ENCODE measurements at regions not wholly inside any gene's neighbourhood (a gene's known extent, or its start where the extent isn't known, plus 50 kb on each side); places are given as distances from the start of the nearest gene placed in this dataset.

- no peak for TF ChIP-seq PRDM15 (CRISPR knock-in tag; IDR thresholded peaks at IDR 0.05)
These were observed 1140.2 kb downstream of the NCAM2 start (continued) for GRCh38 chr21:22138297-22139016.

DNA sequence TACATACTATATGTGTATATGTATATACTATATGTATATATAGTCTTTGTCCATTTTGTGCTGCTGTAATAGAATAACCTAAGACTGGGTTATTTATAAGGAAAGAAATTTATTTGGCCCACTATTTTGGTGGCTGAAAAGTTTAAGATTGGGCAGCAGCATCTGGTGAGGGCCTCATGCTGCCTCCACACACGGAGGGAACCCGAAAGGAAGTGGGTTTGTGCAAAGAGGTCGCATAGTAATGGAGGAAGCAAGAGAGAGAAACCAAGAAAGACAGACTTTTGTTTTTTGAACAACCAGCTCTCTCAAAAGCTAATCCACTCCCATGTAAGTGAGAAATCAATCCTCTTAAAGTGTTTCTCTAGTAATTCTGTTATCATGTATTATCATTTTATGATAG is 1147.3 kb downstream of the NCAM2 start:
- FAIRE-seq (no peak), ATAC-seq (no peak), DNase-seq (ENCODE audit: low read depth, low spot score) (no peak)
- no peaks in the 10 kb centered on the region for H3K4me1 ChIP-seq (ENCODE audit: control insufficient read depth, insufficient read depth, low read length)
- in situ Hi-C loops (cut with MboI) (no loop called here), intact Hi-C loops (cut with micrococcal nuclease; ENCODE audit: unreplicated experiment) (no loop called here)
- no peaks in the 10 kb centered on the region for H3K27me3 ChIP-seq (replicated peaks in 1 of 2; ENCODE audit: control insufficient read depth in 2 of 2, insufficient read depth in 2 of 2, low read length in 1 of 2)
- 0% methylated on average over 3 of the region's 3 CpGs for WGBS (ENCODE audit: insufficient coverage, insufficient replicate concordance, low lambda C conversion rate, missing lambda C conversion rate)
- no peaks in the 10 kb centered on the region; the same call in 2 of the 3 replicates for H3K9me3 ChIP-seq (replicated peaks; ENCODE audit: control insufficient read depth, insufficient read depth, low read length)
- no peak for TF ChIP-seq NFXL1 (IDR thresholded peaks at IDR 0.05; ENCODE audit: borderline replicate concordance)
- TF ChIP-seq, protein P1, sequence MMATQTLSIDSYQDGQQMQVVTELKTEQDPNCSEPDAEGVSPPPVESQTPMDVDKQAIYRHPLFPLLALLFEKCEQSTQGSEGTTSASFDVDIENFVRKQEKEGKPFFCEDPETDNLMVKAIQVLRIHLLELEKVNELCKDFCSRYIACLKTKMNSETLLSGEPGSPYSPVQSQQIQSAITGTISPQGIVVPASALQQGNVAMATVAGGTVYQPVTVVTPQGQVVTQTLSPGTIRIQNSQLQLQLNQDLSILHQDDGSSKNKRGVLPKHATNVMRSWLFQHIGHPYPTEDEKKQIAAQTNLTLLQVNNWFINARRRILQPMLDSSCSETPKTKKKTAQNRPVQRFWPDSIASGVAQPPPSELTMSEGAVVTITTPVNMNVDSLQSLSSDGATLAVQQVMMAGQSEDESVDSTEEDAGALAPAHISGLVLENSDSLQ (IDR thresholded peaks at IDR 0.05): no peak
- TF ChIP-seq NFIC (IDR thresholded peaks at IDR 0.05; ENCODE audit: low read depth, low read length): no peak
- TF ChIP-seq SMARCA5 (IDR thresholded peaks at IDR 0.05): no peak
- no peak for TF ChIP-seq BRCA1 (IDR thresholded peaks at IDR 0.05; ENCODE audit: low read depth, low read length)
- no peak for TF ChIP-seq ZBTB11 (CRISPR knock-in tag; IDR thresholded peaks at IDR 0.05)
- no peak for TF ChIP-seq KDM1A (IDR thresholded peaks at IDR 0.05; ENCODE audit: borderline replicate concordance)
- TF ChIP-seq HDAC2 (IDR thresholded peaks at IDR 0.05): no peak
- no peak for TF ChIP-seq YY1 (IDR thresholded peaks at IDR 0.05; ENCODE audit: low read depth, low read length)
- no peak for TF ChIP-seq NFYA (IDR thresholded peaks at IDR 0.05; ENCODE audit: borderline replicate concordance, low read depth, low read length)
- TF ChIP-seq RAD51 (IDR thresholded peaks at IDR 0.05): no peak
- no peak for TF ChIP-seq TARDBP (IDR thresholded peaks at IDR 0.05; ENCODE audit: borderline replicate concordance)
- TF ChIP-seq RAD21 (IDR thresholded peaks at IDR 0.05; ENCODE audit: insufficient read depth, low read depth, low read length): no peak
- BruUV-seq (replicated peaks): no TSS peak
- SMC1A ChIA-PET (ENCODE audit: uncharacterized antibody, unreplicated experiment): no interaction called here
- no peak overlapping the region for H2AFZ ChIP-seq (ENCODE audit: control insufficient read depth, low read depth, low read length)
- POLR2A ChIA-PET: no interaction called here
- no peaks in the 10 kb centered on the region for H3K36me3 ChIP-seq (ENCODE audit: control insufficient read depth in 2 of 2, insufficient read depth in 2 of 2, low read length in 1 of 2)
- CTCF ChIA-PET: no interaction called here
- H3K79me2 ChIP-seq (ENCODE audit: control insufficient read depth, insufficient read depth, low read length): no peaks in the 10 kb centered on the region
- RAD21 ChIA-PET (ENCODE audit: unreplicated experiment): no interaction called here
- H3K4me3 ChIP-seq: no peak overlapping the region
- no peaks in the 10 kb centered on the region for H4K20me1 ChIP-seq (ENCODE audit: control insufficient read depth, insufficient read depth)
- H3K4me2 ChIP-seq (ENCODE audit: control insufficient read depth, insufficient read depth): no peak overlapping the region
- H3K9ac ChIP-seq (ENCODE audit: control insufficient read depth, insufficient read depth, low read length): no peak overlapping the region
- no peak overlapping the region for H3K27ac ChIP-seq (ENCODE audit: control insufficient read depth, insufficient read depth)
